ENCODE measurements at regions not wholly inside any gene's neighbourhood (a gene's known extent, or its start where the extent isn't known, plus 50 kb on each side); places are given as distances from the start of the nearest gene placed in this dataset.
"Not testable (repeated sequence)": the region's sequence is repeated elsewhere in the genome, so short reads cannot be mapped to it uniquely, and the experiment has no call there.

- DNase-seq = no peak
These were observed 697.3 kb downstream of the CETN3 start for GRCh38 chr5:89712134-89712700.

DNA sequence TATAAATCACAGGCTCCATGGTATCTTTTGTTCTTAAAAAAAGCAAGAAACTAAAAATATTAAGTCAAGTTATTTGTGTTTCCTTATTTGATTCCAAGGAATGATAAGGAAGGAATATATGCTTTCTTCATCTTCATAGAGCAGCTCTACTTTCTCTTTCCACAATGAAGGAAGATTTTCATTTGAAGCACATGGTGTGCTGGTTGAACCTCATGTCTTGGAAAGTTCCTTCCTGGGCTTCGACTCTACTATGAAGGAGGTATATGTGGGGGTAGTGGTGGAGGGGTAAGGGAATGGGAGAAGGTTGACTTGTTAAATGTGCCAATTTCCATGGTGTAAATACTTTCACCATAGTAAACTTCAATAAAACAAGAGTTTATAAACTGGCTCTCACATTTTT lies 698.0 kb downstream of the CETN3 start:
- no peak for DNase-seq

- DNase-seq = no peak
These were observed 699.5 kb downstream of the CETN3 start for GRCh38 chr5:89710006-89710405.

DNA sequence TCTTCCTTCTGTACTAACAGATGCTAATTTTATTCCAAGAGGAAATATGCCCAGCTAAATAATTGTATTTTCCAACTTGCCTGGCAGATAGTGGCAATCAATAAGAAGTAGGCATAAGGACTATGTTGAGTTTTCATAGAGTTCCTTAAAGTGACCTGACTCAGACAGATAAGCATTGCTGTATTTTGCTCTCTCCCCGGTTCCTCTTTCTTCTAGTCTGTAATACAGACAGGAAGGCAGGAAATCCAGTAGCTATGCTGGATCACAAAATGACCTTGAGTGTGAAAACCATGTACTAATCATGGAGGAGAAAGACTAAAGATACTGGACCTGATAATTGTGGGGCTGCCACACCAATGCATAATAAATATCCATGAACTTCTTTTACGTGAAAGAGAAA lies 701.7 kb downstream of the CETN3 start:
- DNase-seq = no peak

DNA sequence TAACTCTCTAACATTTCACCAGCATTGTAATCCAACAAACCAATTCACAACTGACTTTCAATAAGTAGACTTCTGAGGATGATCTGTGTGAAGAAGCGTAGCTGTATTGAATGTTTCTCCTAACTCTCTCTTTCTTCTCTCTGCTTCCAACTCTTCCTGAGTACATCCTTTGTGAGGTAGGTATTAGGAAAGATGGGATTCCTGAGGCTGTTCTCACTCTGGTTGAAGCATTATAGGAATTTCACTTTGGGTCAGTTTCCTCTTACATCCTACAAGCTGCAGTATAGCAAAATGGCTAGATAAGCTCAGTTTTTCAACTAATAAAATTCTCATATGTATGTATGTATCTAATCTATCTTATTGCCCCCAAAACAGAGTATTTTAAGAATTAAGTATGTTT lies 702.8 kb downstream of the CETN3 start:
- DNase-seq = no peak

DNA sequence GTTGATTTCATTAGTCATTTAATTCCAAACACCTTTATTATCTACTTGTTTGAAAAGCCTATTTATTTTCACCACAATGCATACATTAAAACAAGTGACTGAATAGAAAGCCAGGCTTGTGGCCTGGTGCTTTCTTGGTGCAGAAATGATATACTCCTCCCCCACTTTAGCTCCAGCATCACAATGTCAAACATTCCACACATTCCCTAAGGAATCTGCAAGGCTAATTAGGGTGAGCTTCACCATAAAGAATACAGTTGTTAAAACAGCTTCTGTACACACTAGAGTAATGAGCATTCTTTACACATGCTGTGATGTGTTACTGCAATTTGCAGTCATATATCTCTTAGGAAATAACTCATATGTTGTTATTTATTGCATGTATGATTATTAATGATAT lies 705.7 kb downstream of the CETN3 start:
- DNase-seq = no peak

GRCh38 chr5:89698028-89698427 lies 711.5 kb downstream of the CETN3 start:
- DNase-seq = no peak

DNA sequence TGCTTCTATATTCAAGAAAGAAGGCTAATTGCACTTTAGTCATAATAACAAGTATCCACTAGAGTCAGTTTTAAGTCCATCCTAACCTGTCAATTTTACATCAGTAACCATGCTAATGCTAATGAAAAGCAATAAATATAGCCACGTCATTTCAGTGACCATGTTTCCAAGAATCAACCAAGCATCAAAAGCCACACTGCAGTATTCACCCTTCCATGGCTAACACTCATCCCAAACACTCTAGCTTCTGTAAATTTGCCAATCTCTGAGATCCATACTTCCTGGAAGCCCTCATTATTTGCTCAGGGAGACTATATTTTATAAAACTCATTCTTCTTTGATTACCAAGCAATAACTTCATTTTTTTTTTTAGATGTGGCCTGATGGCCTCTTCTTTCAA lies 712.0 kb downstream of the CETN3 start:
- DNase-seq = no peak

- DNase-seq = no peak
These were observed 714.2 kb downstream of the CETN3 start for GRCh38 chr5:89695371-89695770.

- DNase-seq = no peak
These were observed 715.5 kb downstream of the CETN3 start for GRCh38 chr5:89694026-89694550.

GRCh38 chr5:89690331-89690730 lies 719.2 kb downstream of the CETN3 start:
- no peak for DNase-seq

DNA sequence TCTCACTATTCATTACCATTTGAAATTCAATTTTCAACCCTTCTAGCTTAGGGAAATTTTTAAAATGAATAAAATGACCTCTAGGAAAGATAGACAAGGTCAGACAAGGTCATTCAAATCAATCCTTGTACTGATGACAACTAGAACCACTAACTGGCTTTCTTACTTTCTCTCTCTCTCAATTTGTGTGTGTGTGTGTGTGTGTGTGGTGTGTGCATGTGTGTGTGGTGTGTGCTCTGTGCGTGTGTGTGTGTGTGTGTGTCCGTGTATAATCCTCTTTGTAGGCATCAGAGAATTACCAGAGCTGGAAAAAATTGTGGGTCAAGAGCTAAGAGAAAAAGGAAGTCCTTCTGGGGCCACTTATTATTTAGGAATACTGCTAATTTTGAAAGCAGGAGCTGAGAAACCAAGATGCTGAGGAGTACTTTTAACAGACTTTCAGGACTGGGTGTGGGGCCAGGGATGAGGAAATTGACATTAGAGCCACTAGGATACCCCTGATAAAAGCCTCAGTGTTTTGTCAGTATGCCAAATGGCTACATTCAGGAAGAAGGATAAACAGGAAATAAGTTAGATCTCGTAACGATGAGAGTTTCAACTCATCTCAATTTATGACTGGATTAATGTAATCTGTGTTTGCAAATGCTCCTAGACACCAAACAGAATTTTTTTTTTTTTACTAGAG lies 723.3 kb downstream of the CETN3 start:
- no peak for DNase-seq

GRCh38 chr5:89676634-89677033 lies 732.9 kb downstream of the CETN3 start:
- no peak for DNase-seq

DNA sequence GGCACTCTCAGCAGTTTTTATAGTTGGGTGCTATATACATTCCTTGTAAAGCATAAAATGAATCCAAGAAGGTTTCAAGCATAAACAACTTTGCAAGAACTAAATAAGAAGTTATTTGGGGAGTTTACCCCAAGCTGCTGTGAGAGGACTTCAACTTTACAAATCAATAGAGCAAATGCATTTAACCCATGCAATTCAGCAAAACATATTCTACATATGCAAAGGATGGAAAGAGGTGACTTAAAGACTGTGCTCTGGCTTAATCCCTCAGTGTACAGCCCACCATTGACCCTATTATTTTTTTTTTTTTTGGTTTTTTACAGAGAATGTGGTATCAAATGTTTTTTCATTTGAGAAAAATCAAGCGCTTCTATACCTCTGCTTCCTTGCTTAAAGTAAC lies 736.5 kb downstream of the CETN3 start:
- no peak for DNase-seq

DNA sequence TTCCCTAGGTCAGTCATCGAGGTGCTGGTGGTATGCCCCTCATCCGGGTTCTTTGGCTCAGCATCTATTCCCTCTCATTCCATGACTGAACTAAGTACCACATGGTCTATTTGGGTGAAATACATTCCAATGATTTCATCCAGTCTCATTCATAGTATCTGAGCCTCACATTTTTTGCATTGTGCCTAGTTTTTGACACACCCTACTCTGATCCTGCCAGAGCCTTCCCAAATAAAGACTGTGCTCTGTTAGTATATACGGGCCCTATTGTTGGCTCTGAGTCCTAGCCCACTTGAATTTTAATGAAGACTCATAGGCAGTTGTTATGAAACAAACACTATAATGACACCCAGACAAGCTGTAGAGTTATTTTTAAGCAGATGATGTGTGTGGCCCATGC lies 740.7 kb downstream of the CETN3 start:
- DNase-seq = no peak

GRCh38 chr5:89662499-89662898 lies 747.1 kb downstream of the CETN3 start:
- no peak for DNase-seq

- DNase-seq = no peak
These were observed 755.9 kb upstream of the MEF2C start for GRCh38 chr5:89638871-89639270.

GRCh38 chr5:89634176-89634575 lies 751.2 kb upstream of the MEF2C start:
- not testable (repeated sequence) for DNase-seq

GRCh38 chr5:89630064-89630463 lies 747.1 kb upstream of the MEF2C start:
- not testable (repeated sequence) for DNase-seq

GRCh38 chr5:89628876-89629635 lies 746.1 kb upstream of the MEF2C start:
- DNase-seq = no peak

DNA sequence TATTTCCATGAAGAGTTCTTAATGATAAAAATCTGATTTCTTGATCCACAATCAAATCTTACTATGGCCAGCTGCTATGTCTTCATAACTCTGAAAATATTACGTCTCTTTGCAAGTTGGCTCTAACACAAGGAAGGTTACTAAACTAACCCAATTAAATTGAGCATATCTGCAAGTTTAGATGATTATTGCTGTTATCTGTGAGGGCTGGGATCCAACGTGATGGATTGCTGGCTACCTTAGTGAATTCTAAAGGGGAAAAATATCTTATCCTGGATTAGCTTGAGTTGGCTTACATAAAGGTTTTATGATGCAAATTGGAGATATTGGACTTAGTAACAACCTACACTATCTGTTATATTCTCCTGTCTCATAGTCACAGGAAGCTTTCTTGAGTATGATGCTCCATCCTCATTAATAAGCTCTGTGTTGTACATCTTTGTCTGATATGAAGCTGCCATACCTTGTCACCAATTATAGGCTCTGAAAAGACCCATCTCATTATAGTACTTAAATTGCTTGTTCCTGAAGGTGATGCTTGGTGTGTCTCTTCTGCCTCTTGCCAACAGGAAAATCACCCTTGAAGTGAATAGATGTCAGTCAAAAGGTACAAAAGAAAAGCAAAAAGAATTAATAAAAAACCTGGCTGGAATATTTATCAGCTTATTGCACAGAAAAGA lies 733.0 kb upstream of the MEF2C start:
- no peak for DNase-seq

DNA sequence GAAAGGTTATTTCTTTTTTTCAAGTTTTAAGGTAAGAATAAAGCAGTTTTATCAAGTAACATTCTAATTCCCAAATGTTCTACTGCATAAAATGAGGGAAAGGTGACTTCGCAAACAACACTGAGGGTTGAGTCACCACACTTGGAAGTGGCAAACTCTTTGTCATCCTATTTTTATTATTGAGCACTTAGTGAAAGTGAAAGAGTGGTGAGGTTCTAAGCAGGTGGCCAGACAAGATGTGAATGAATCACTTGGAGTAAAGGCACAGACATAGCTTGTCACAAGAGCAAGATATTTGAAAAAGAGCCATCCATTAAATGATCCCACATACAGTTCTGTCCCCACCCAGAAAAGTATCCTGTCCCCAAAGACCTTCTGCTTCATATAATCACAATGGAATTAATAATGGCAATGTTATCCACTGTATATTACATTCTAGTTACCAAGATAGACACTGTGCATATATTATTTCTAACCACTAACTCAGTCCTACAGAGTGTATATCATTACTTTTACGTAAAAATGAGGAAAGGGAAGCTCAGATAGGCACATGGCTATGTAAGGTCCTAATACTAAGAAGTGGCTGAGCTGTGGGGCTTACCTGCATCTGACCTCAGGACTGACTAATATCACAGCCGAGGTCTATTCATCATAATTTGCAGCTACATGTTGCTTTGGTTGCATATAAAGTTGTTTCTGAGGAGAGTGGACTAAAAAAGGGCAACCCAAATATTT lies 730.4 kb upstream of the MEF2C start:
- DNase-seq = no peak
